ENCODE measurements at regions not wholly inside any gene's neighbourhood (a gene's known extent, or its start where the extent isn't known, plus 50 kb on each side); places are given as distances from the start of the nearest gene placed in this dataset.

DNA sequence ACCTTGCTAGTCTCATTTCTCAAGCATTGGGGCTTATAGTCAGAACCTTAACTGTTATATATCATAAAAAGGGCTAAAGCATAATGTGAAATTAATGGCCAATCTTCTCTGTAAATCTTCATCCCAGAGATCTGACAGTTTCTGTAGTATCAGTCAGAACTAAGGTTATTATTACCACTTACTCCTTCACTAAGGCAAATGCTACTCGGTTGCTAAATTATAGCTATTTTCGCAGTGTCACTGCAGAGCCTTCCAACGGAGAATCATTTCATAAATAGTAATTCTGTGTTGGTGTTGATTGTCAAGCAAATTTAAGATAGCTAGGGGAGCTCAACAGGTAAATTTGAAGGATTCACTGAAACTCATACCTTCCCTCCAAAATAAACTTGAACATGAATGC, 258.0 kb downstream of the METTL4 start (continued):
- TF ChIP-seq ZFX (IDR thresholded peaks at IDR 0.05) (no peak), YY1 (IDR thresholded peaks at IDR 0.05; ENCODE audit: extremely low read depth, insufficient replicate concordance, low read depth, low read length) (no peak), CBX3 (IDR thresholded peaks at IDR 0.05; ENCODE audit: low read depth) (no peak), SIN3A (IDR thresholded peaks at IDR 0.05; ENCODE audit: low read depth) (no peak), FOSL1 (IDR thresholded peaks at IDR 0.05; ENCODE audit: low read depth) (no peak), POLR2AphosphoS5 (IDR thresholded peaks at IDR 0.05; ENCODE audit: low read depth, low read length) (no peak), EGR1 (IDR thresholded peaks at IDR 0.05; ENCODE audit: low read depth) (no peak), EZH2 (IDR thresholded peaks at IDR 0.05) (no peak), RAD21 (IDR thresholded peaks at IDR 0.05; ENCODE audit: low read depth) (no peak), POLR2A (IDR thresholded peaks at IDR 0.05; ENCODE audit: borderline replicate concordance, extremely low read depth, insufficient read depth, insufficient read length) (no peak), JUND (IDR thresholded peaks at IDR 0.05) (no peak), ZNF274 (IDR thresholded peaks at IDR 0.05; ENCODE audit: low read depth, low read length) (no peak)
- TF ChIP-seq, protein P1, sequence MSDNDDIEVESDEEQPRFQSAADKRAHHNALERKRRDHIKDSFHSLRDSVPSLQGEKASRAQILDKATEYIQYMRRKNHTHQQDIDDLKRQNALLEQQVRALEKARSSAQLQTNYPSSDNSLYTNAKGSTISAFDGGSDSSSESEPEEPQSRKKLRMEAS (IDR thresholded peaks at IDR 0.05): no peak

GRCh38 chr18:2316082-2316750, 255.1 kb downstream of the METTL4 start:
- Histone ChIP-seq H3K9ac (ENCODE audit: low read length) (no peak overlapping the region), H4K20me1 (ENCODE audit: insufficient read depth) (no peaks in the 10 kb centered on the region), H3K27ac (ENCODE audit: low read depth, low read length) (no peak overlapping the region), H2AFZ (ENCODE audit: low read depth, low read length, poor library complexity, severe bottlenecking) (no peak overlapping the region), H3K79me2 (ENCODE audit: insufficient read depth, low read length) (no peaks in the 10 kb centered on the region), H3K9me2 (ENCODE audit: insufficient read depth) (no peaks in the 10 kb centered on the region), H3K4me2 (ENCODE audit: low read length) (no peak overlapping the region), H3K4me3 (replicated peaks in 1 of 2; ENCODE audit: low read depth in 1 of 2, low read length in 2 of 2) (no peak overlapping the region), H3K9me3 (ENCODE audit: control insufficient read depth in 1 of 2, insufficient read depth in 1 of 2, low read depth in 1 of 2, low read length in 2 of 2) (no peaks in the 10 kb centered on the region), H3K4me1 (ENCODE audit: control insufficient read depth in 1 of 2, insufficient read depth in 2 of 2, low read length in 2 of 2) (no peaks in the 10 kb centered on the region), H3K36me3 (ENCODE audit: control insufficient read depth in 1 of 2, insufficient read depth in 2 of 2, low read length in 2 of 2) (no peaks in the 10 kb centered on the region), H3K27me3 (ENCODE audit: insufficient read depth, low read length) (no peaks in the 10 kb centered on the region)
- POLR2A ChIA-PET: no interaction called here
- BruUV-seq (replicated peaks): no TSS peak
- CTCF ChIA-PET: no interaction called here
- no peak for DNase-seq (ENCODE audit: low read depth, low spot score)
- intact Hi-C loops (cut with micrococcal nuclease): no loop called here
- RAD21 ChIA-PET (ENCODE audit: low non-redundant PET in 1 of 2, low total read pairs in 2 of 2, uncharacterized antibody in 2 of 2, unreplicated experiment in 2 of 2): no interaction called here
- no peak for TF ChIP-seq CTCF (IDR thresholded peaks at IDR 0.05 in 2 of 3, conservative IDR thresholded peaks at IDR 0.05 in 1 of 3; ENCODE audit: borderline replicate concordance in 1 of 3, insufficient read depth in 1 of 3, low read depth in 2 of 3, low read length in 2 of 3)
- no peak for TF ChIP-seq ELF1 (IDR thresholded peaks at IDR 0.05; ENCODE audit: borderline replicate concordance, low read depth)
- TF ChIP-seq POLR2AphosphoS5 (IDR thresholded peaks at IDR 0.05; ENCODE audit: low read depth, low read length): no peak
- ATAC-seq: no peak
